Stomach (tissue), 4 donors: ENCODE measurements at regions not wholly inside any gene's neighbourhood (a gene's known extent, or its start where the extent isn't known, plus 50 kb on each side); places are given as distances from the start of the nearest gene placed in this dataset.

Experiments used
- CTCF ChIP-seq, 7 experiments: fragments of 450-650 bp in 4 of 7; fragments of 200-600 bp in 3 of 7; sonication (generic) in 3 of 7; IDR thresholded peaks; one replicate each; pipeline ENCODE4 v1.5.1; 2016 to 2019; ENCODE audit warnings: antibody characterized with exemption in 7 of 7, control low read depth in 2 of 7, mild to moderate bottlenecking in 1 of 7
- POLR2A ChIP-seq, 4 donors: fragments of 450-650 bp; IDR thresholded peaks; one replicate each; pipeline ENCODE4 v1.6.1; 2016; ENCODE audit warnings: antibody characterized with exemption in 4 of 4, control low read depth in 2 of 4, mild to moderate bottlenecking in 1 of 4, moderate library complexity in 1 of 4

GRCh38 chr11:127242676-127243075 is 242.1 kb upstream of the KIRREL3 start:
- TF ChIP-seq CTCF (IDR thresholded peaks at IDR 0.05): no peak
- TF ChIP-seq POLR2A (IDR thresholded peaks at IDR 0.05): no peak
